K562 (cell line): ENCODE measurements at regions not wholly inside any gene's neighbourhood (a gene's known extent, or its start where the extent isn't known, plus 50 kb on each side); places are given as distances from the start of the nearest gene placed in this dataset.

Source experiments
- FOXK2 ChIP-seq, 2 experiments: fragments of 450-650 bp; IDR thresholded peaks in 1 of 2; conservative IDR thresholded peaks in 1 of 2; 2 replicates each; pipeline ENCODE4 v1.6.1; 2016; ENCODE audit warnings: low read depth in 2 of 2, mild to moderate bottlenecking in 1 of 2
- HEY1 ChIP-seq: fragments of 250-450 bp; sonication (Bioruptor Pico); IDR thresholded peaks from 2 replicates; pipeline ENCODE4 v1.5.0; 2020; ENCODE audit warnings: mild to moderate bottlenecking, moderate library complexity, borderline replicate concordance
- MGA ChIP-seq: fragments of 450-650 bp; IDR thresholded peaks from 2 replicates; pipeline ENCODE4 v1.6.1; 2016; ENCODE audit warnings: mild to moderate bottlenecking, moderate library complexity
- NCOA4 ChIP-seq: fragments of 450-650 bp; IDR thresholded peaks from 2 replicates; pipeline ENCODE4 v1.6.1; 2018; ENCODE audit warnings: mild to moderate bottlenecking; ENCODE audit not compliant: partially characterized antibody
- NCOR1 ChIP-seq: fragments of 450-650 bp; IDR thresholded peaks from 2 replicates; pipeline ENCODE4 v1.6.1; 2016; ENCODE audit warnings: mild to moderate bottlenecking, moderate library complexity
- NELFE ChIP-seq: IDR thresholded peaks from 2 replicates; pipeline ENCODE4 v1.6.1; 2011; ENCODE audit warnings: mild to moderate bottlenecking; ENCODE audit not compliant: insufficient read depth, insufficient read length
- PYGO2 ChIP-seq: fragments of 450-650 bp; IDR thresholded peaks from 2 replicates; pipeline ENCODE4 v1.6.1; 2016; ENCODE audit warnings: mild to moderate bottlenecking, missing genetic modification characterization, moderate library complexity, missing compliant biosample characterization
- SNAPC5 ChIP-seq: fragments of 250-450 bp; sonication (Bioruptor Pico); IDR thresholded peaks from 2 replicates; pipeline ENCODE4 v1.8.0; 2021; ENCODE audit warnings: moderate library complexity, mild to moderate bottlenecking, inconsistent platforms
- ZNF282 ChIP-seq: sonication (generic); formaldehyde crosslinking; IDR thresholded peaks from 2 replicates; pipeline ENCODE4 v1.8.1; 2023; ENCODE audit warnings: missing genetic modification reagents
- ZNF408 ChIP-seq: fragments of 250-450 bp; sonication (Bioruptor Pico); IDR thresholded peaks from 2 replicates; pipeline ENCODE4 v1.4.0; 2020; ENCODE audit warnings: low read depth, mild to moderate bottlenecking, moderate library complexity
- ZNF589 ChIP-seq: fragments of 200-800 bp; sonication (Bioruptor generic); IDR thresholded peaks from 2 replicates; pipeline ENCODE4 v1.6.1; 2016; ENCODE audit warnings: low read depth, missing genetic modification characterization, missing compliant biosample characterization
- ZNF77 ChIP-seq: fragments of 250-450 bp; sonication (Bioruptor Pico); IDR thresholded peaks from 2 replicates; pipeline ENCODE4 v1.5.0; 2020
- TF ChIP-seq, protein P1 (sequence below): fragments of 450-650 bp; IDR thresholded peaks from 2 replicates; pipeline ENCODE4 v1.6.1; 2018; ENCODE audit not compliant: partially characterized antibody

- TF ChIP-seq MGA (no peak), NCOR1 (peak; percentile 55; the same call in 1 of the 2 replicates), ZNF77 (CRISPR knock-in tag) (no peak), NCOA4 (no peak), FOXK2 (conservative IDR thresholded peaks at IDR 0.05 in 1 of 2, IDR thresholded peaks at IDR 0.05 in 1 of 2; ENCODE audit: low read depth in 2 of 2) (0 out of 4 replicates have a peak, but pooled peaks of 1 of the 2 experiments have one; percentile 19), SNAPC5 (no peak), PYGO2 (tag) (no peak), HEY1 (CRISPR knock-in tag) (no peak), ZNF589 (no peak), ZNF282 (no peak), ZNF408 (no peak), NELFE (no peak)
- TF ChIP-seq, protein P1, sequence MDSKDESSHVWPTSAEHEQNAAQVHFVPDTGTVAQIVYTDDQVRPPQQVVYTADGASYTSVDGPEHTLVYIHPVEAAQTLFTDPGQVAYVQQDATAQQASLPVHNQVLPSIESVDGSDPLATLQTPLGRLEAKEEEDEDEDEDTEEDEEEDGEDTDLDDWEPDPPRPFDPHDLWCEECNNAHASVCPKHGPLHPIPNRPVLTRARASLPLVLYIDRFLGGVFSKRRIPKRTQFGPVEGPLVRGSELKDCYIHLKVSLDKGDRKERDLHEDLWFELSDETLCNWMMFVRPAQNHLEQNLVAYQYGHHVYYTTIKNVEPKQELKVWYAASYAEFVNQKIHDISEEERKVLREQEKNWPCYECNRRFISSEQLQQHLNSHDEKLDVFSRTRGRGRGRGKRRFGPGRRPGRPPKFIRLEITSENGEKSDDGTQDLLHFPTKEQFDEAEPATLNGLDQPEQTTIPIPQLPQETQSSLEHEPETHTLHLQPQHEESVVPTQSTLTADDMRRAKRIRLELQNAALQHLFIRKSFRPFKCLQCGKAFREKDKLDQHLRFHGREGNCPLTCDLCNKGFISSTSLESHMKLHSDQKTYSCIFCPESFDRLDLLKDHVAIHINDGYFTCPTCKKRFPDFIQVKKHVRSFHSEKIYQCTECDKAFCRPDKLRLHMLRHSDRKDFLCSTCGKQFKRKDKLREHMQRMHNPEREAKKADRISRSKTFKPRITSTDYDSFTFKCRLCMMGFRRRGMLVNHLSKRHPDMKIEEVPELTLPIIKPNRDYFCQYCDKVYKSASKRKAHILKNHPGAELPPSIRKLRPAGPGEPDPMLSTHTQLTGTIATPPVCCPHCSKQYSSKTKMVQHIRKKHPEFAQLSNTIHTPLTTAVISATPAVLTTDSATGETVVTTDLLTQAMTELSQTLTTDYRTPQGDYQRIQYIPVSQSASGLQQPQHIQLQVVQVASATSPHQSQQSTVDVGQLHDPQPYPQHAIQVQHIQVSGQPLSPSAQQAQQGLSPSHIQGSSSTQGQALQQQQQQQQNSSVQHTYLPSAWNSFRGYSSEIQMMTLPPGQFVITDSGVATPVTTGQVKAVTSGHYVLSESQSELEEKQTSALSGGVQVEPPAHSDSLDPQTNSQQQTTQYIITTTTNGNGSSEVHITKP = peak; percentile 63
These were observed 87.8 kb upstream of the BTG1 start (continued) for GRCh38 chr12:92233346-92234015.
